HG03139 (cell line): ENCODE measurements at regions not wholly inside any gene's neighbourhood (a gene's known extent, or its start where the extent isn't known, plus 50 kb on each side); places are given as distances from the start of the nearest gene placed in this dataset.

Experiments used
- ATAC-seq: cut with Tn5 transposase; IDR thresholded peaks from one replicate; pipeline ENCODE4 v1.9.1; 2021; ENCODE audit not compliant: unreplicated experiment

- ATAC-seq, result no peak
Measured at GRCh38 chr1:56084246-56084645, 495.1 kb downstream of the PLPP3 start.

GRCh38 chr1:56081736-56082135, 497.6 kb downstream of the PLPP3 start:
- no peak for ATAC-seq

- no peak for ATAC-seq
Measured at GRCh38 chr1:56081173-56081572, 498.2 kb downstream of the PLPP3 start.

- ATAC-seq, result no peak
Measured at GRCh38 chr1:56080123-56080522, 499.2 kb downstream of the PLPP3 start.

GRCh38 chr1:56079391-56079790, 500.0 kb downstream of the PLPP3 start:
- no peak for ATAC-seq

- no peak for ATAC-seq
Measured at GRCh38 chr1:56077206-56077605, 502.2 kb downstream of the PLPP3 start.

- ATAC-seq, result no peak
Measured at GRCh38 chr1:56074007-56074651, 505.2 kb downstream of the PLPP3 start.

- no peak for ATAC-seq
Measured at GRCh38 chr1:56073614-56074006, 505.8 kb downstream of the PLPP3 start.

- no peak for ATAC-seq
Measured at GRCh38 chr1:56073206-56073605, 506.2 kb downstream of the PLPP3 start.

- ATAC-seq, result no peak
Measured at GRCh38 chr1:56072310-56072709, 507.1 kb downstream of the PLPP3 start.

- no peak for ATAC-seq
Measured at GRCh38 chr1:56071351-56071750, 508.0 kb downstream of the PLPP3 start.

GRCh38 chr1:56070601-56071000, 508.8 kb downstream of the PLPP3 start:
- no peak for ATAC-seq

GRCh38 chr1:56069824-56070223, 509.5 kb downstream of the PLPP3 start:
- ATAC-seq, result no peak

- no peak for ATAC-seq
Measured at GRCh38 chr1:56068908-56069307, 510.5 kb downstream of the PLPP3 start.

GRCh38 chr1:56068210-56068609, 511.2 kb downstream of the PLPP3 start:
- no peak for ATAC-seq

GRCh38 chr1:56065729-56066128, 513.6 kb downstream of the PLPP3 start:
- no peak for ATAC-seq

- no peak for ATAC-seq
Measured at GRCh38 chr1:56064705-56065104, 514.7 kb downstream of the PLPP3 start.

- ATAC-seq, result no peak
Measured at GRCh38 chr1:56063461-56063860, 515.9 kb downstream of the PLPP3 start.

GRCh38 chr1:56062625-56063024, 516.7 kb downstream of the PLPP3 start:
- ATAC-seq, result no peak

- no peak for ATAC-seq
Measured at GRCh38 chr1:56061824-56062223, 517.5 kb downstream of the PLPP3 start.

- no peak for ATAC-seq
Measured at GRCh38 chr1:56060906-56061305, 518.5 kb downstream of the PLPP3 start.

GRCh38 chr1:56057466-56058405, 521.6 kb downstream of the PLPP3 start:
- ATAC-seq, result no peak
